Mucosa of rectum (tissue), 2 donors: ENCODE measurements at regions not wholly inside any gene's neighbourhood (a gene's known extent, or its start where the extent isn't known, plus 50 kb on each side); places are given as distances from the start of the nearest gene placed in this dataset.

Experiments used
- H3K27ac ChIP-seq, 2 donors: one replicate each; pipeline ENCODE4 v1.7.0; 2013; ENCODE audit warnings: inconsistent platforms in 2 of 2, low read depth in 2 of 2, low read length in 2 of 2
- H3K27me3 ChIP-seq, 2 donors: one replicate each; pipeline ENCODE4 v1.7.0; 2013; ENCODE audit warnings: low read length in 2 of 2; ENCODE audit not compliant: control insufficient read depth in 2 of 2, insufficient read depth in 2 of 2
- H3K36me3 ChIP-seq, 2 donors: one replicate each; pipeline ENCODE4 v1.7.0; 2013; ENCODE audit warnings: low read length in 2 of 2; ENCODE audit not compliant: control insufficient read depth in 2 of 2, insufficient read depth in 2 of 2
- H3K4me1 ChIP-seq, 2 donors: one replicate each; pipeline ENCODE4 v1.7.0; 2013; ENCODE audit warnings: low read length in 2 of 2, mild to moderate bottlenecking in 1 of 2; ENCODE audit not compliant: control insufficient read depth in 2 of 2, insufficient read depth in 2 of 2
- H3K4me3 ChIP-seq, 2 donors: one replicate each; pipeline ENCODE4 v1.7.0; 2013; ENCODE audit warnings: low read length in 2 of 2
- H3K9ac ChIP-seq, 2 donors: one replicate each; pipeline ENCODE4 v1.7.0; 2013; ENCODE audit warnings: low read length in 2 of 2, low read depth in 1 of 2, mild to moderate bottlenecking in 1 of 2
- H3K9me3 ChIP-seq, 2 donors: one replicate each; pipeline ENCODE4 v1.7.0; 2013; ENCODE audit warnings: low read length in 2 of 2; ENCODE audit not compliant: control insufficient read depth in 2 of 2
- donor health status: healthy.
- donor health status: Normal muscosa, but diverticular disease.

DNA sequence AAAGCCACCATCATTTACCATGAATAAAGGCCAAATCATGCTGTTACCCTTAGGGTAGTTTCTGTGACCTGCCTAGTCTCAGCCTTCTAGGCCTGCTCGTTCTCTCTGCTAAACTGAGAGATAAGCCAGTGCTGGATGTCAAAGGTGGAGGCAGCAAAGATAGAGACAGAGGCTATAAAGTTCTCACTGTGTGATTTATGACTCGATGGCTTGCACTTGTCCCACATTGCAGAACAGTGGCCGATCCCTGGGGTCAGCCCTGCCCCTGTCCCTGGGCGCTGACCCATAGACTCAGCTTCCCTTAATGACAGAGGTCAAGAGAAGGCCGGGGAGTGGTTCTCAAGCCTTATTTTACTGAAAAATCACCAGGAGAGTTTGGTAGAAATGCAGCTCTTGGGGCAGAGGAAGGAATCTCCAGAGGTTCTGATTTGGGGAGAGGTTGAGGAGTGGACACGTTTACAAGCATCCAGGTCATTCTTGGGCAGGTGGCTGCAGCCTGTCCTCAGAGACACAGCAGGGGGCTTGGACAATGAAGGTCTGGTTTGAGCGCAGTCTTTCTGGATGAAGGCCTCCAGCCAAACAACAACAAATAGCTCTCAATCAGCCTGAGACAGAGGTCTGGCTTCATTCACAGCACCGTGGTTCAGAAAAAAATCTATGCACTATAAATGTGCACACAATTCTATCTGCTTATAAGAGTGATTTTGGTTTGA lies 143.5 kb downstream of the ACKR3 start:
- H3K9ac ChIP-seq: no peak overlapping the region
- no peak overlapping the region for H3K27ac ChIP-seq
- H3K4me1 ChIP-seq: no peaks in the 10 kb centered on the region
- H3K27me3 ChIP-seq: no peaks in the 10 kb centered on the region
- no peaks in the 10 kb centered on the region for H3K9me3 ChIP-seq
- no peaks in the 10 kb centered on the region for H3K36me3 ChIP-seq
- no peak overlapping the region for H3K4me3 ChIP-seq

GRCh38 chr2:236714080-236714479 lies 144.5 kb downstream of the ACKR3 start:
- H3K27ac ChIP-seq: no peak overlapping the region

GRCh38 chr2:236715077-236715476 lies 145.5 kb downstream of the ACKR3 start:
- Histone ChIP-seq H3K4me3 (no peak overlapping the region), H3K36me3 (no peaks in the 10 kb centered on the region), H3K9me3 (no peaks in the 10 kb centered on the region), H3K9ac (no peak overlapping the region), H3K27me3 (no peaks in the 10 kb centered on the region), H3K4me1 (no peaks in the 10 kb centered on the region), H3K27ac (no peak overlapping the region)

More at GRCh38 chr2:236714080-236714479, 144.5 kb downstream of the ACKR3 start:
- Histone ChIP-seq H3K36me3 (no peaks in the 10 kb centered on the region), H3K9me3 (no peaks in the 10 kb centered on the region), H3K4me3 (no peak overlapping the region), H3K9ac (no peak overlapping the region), H3K4me1 (no peaks in the 10 kb centered on the region), H3K27me3 (no peaks in the 10 kb centered on the region)

DNA sequence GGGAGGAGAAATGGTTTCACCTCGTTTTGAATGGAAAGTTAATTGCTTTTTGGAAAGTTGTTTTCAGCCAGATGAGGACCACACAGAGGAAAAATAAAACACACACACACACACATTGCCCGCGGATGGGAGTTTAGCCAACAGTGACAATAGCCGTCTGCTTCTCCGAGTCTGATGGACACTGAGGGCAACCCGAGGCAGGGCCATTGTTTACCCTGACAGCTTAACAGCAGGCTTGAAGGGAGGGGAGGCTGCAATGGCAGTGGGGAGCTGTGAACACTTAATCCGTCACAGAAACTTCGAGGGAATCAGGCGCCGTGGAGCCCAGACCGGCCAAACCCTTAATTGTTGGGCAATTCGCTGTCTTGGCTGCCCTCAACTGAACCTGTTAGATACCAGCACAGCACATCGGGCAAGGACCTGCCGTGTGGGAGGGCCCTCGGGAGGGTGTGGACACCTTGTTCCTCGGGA lies 145.9 kb downstream of the ACKR3 start:
- Histone ChIP-seq H3K27ac (no peak overlapping the region), H3K9ac (no peak overlapping the region), H3K4me3 (no peak overlapping the region), H3K9me3 (no peaks in the 10 kb centered on the region), H3K4me1 (no peaks in the 10 kb centered on the region), H3K27me3 (no peaks in the 10 kb centered on the region), H3K36me3 (no peaks in the 10 kb centered on the region)

GRCh38 chr2:236717120-236717519 lies 147.5 kb downstream of the ACKR3 start:
- Histone ChIP-seq H3K27me3 (no peaks in the 10 kb centered on the region), H3K9me3 (no peaks in the 10 kb centered on the region), H3K36me3 (no peaks in the 10 kb centered on the region), H3K4me3 (no peak overlapping the region), H3K27ac (no peak overlapping the region), H3K9ac (no peak overlapping the region), H3K4me1 (no peaks in the 10 kb centered on the region)

DNA sequence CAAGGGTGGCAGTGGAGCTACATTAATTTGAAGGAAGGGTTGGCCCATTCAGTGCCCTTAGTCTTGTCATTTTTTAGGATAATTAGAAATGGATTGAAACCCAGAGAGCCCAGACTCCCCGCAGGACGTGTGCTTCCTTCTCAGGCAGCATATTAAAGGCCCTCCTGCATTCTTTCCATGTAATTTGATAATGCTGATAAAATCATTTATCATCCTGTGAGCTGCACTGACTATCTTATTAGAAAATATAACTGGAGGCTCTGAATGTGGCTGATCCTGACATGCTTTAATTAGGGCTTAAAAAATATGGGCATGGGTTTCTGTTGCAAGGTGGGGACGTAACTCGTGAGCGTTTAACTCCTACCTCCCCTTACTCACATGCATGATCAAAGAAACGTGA lies 148.1 kb downstream of the ACKR3 start:
- H3K4me3 ChIP-seq: no peak overlapping the region
- H3K27me3 ChIP-seq: no peaks in the 10 kb centered on the region
- H3K4me1 ChIP-seq: no peaks in the 10 kb centered on the region
- no peak overlapping the region for H3K27ac ChIP-seq
- H3K9me3 ChIP-seq: no peaks in the 10 kb centered on the region
- H3K36me3 ChIP-seq: no peaks in the 10 kb centered on the region
- no peak overlapping the region for H3K9ac ChIP-seq

- H3K9ac ChIP-seq: no peak overlapping the region
- H3K27ac ChIP-seq: no peak overlapping the region
- H3K27me3 ChIP-seq: no peaks in the 10 kb centered on the region
- no peaks in the 10 kb centered on the region for H3K4me1 ChIP-seq
- no peaks in the 10 kb centered on the region for H3K9me3 ChIP-seq
- no peak overlapping the region for H3K4me3 ChIP-seq
- H3K36me3 ChIP-seq: no peaks in the 10 kb centered on the region
Observed at GRCh38 chr2:236718207-236718992, 148.8 kb downstream of the ACKR3 start.

GRCh38 chr2:236719192-236719635 lies 149.6 kb downstream of the ACKR3 start:
- no peak overlapping the region for H3K9ac ChIP-seq
- H3K9me3 ChIP-seq: no peaks in the 10 kb centered on the region
- no peaks in the 10 kb centered on the region for H3K27me3 ChIP-seq
- no peak overlapping the region for H3K27ac ChIP-seq
- H3K4me1 ChIP-seq: no peaks in the 10 kb centered on the region
- H3K4me3 ChIP-seq: no peak overlapping the region
- no peaks in the 10 kb centered on the region for H3K36me3 ChIP-seq

GRCh38 chr2:236720974-236721540 lies 151.4 kb downstream of the ACKR3 start:
- Histone ChIP-seq H3K9ac (no peak overlapping the region), H3K9me3 (no peaks in the 10 kb centered on the region), H3K4me1 (no peaks in the 10 kb centered on the region), H3K4me3 (no peak overlapping the region), H3K27me3 (no peaks in the 10 kb centered on the region), H3K27ac (no peak overlapping the region), H3K36me3 (no peaks in the 10 kb centered on the region)

- Histone ChIP-seq H3K4me3 (no peak overlapping the region), H3K9me3 (no peaks in the 10 kb centered on the region), H3K27me3 (no peaks in the 10 kb centered on the region), H3K27ac (no peak overlapping the region), H3K4me1 (no peaks in the 10 kb centered on the region), H3K36me3 (no peaks in the 10 kb centered on the region), H3K9ac (no peak overlapping the region)
Observed at GRCh38 chr2:236724200-236724599, 154.6 kb downstream of the ACKR3 start.
